Keratinocyte (primary cell): ENCODE measurements at regions not wholly inside any gene's neighbourhood (a gene's known extent, or its start where the extent isn't known, plus 50 kb on each side); places are given as distances from the start of the nearest gene placed in this dataset.

ENCODE experiments used
- EZH2 ChIP-seq: IDR thresholded peaks from one replicate; pipeline ENCODE4 v1.6.1; 2012; ENCODE audit warnings: inconsistent platforms, mild to moderate bottlenecking, low read length, moderate library complexity
- TF ChIP-seq, protein P1 (sequence below), 3 experiments: IDR thresholded peaks in 1 of 3; conservative IDR thresholded peaks in 1 of 3; optimal IDR thresholded peaks in 1 of 3; 2 replicates in 2 of 3; 3 replicates in 1 of 3; pipeline versions ENCODE3 to v1.5.1; 2011; ENCODE audit warnings: low read length in 3 of 3, mild to moderate bottlenecking in 3 of 3, moderate library complexity in 2 of 3, control low read depth in 1 of 3, inconsistent platforms in 1 of 3; ENCODE audit not compliant: insufficient read depth in 2 of 3; ENCODE audit errors: extremely low read depth in 1 of 3

DNA sequence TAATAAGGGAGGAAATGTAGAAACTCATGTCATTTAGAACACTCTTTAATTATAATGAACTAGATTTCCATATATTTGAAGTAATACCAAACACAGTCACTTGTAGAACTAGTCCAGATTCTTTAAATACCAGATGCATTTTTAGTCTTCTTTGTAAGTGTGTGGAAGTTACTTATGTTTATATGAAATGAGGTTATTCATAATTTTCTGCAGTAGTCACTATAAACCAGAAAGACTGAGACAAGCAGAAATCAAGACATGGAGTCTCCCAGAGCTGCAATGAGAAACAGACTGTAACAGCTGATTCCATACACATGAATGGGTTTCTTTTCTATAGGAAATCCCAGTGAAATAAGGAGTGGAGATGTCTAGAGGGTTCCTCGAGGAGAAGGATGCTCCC, 216.6 kb upstream of the ZP4 start:
- no peak for TF ChIP-seq EZH2
- TF ChIP-seq, protein P1, sequence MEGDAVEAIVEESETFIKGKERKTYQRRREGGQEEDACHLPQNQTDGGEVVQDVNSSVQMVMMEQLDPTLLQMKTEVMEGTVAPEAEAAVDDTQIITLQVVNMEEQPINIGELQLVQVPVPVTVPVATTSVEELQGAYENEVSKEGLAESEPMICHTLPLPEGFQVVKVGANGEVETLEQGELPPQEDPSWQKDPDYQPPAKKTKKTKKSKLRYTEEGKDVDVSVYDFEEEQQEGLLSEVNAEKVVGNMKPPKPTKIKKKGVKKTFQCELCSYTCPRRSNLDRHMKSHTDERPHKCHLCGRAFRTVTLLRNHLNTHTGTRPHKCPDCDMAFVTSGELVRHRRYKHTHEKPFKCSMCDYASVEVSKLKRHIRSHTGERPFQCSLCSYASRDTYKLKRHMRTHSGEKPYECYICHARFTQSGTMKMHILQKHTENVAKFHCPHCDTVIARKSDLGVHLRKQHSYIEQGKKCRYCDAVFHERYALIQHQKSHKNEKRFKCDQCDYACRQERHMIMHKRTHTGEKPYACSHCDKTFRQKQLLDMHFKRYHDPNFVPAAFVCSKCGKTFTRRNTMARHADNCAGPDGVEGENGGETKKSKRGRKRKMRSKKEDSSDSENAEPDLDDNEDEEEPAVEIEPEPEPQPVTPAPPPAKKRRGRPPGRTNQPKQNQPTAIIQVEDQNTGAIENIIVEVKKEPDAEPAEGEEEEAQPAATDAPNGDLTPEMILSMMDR (optimal IDR thresholded peaks at IDR 0.05 in 1 of 3, IDR thresholded peaks at IDR 0.05 in 1 of 3, conservative IDR thresholded peaks at IDR 0.05 in 1 of 3; ENCODE audit: extremely low read depth in 1 of 3, insufficient read depth in 2 of 3, low read length in 3 of 3), result no peak
